Neural cell (in vitro differentiated cells): ENCODE measurements at regions not wholly inside any gene's neighbourhood (a gene's known extent, or its start where the extent isn't known, plus 50 kb on each side); places are given as distances from the start of the nearest gene placed in this dataset.

Experiments used
- H2AFZ ChIP-seq: fragments of 200-600, 300-800 bp; sonication (generic), shearing (Covaris generic); 2 replicates; pipeline ENCODE4 v1.6.0; 2014; ENCODE audit warnings: low read depth, mild to moderate bottlenecking, antibody characterized with exemption, low read length, moderate library complexity
- H3F3A ChIP-seq: fragments of 200-600 bp; shearing (Covaris generic); 2 replicates; pipeline ENCODE4 v1.6.1; 2016; ENCODE audit warnings: mild to moderate bottlenecking, moderate library complexity, mixed read lengths, antibody characterized with exemption, low read length; ENCODE audit not compliant: insufficient read depth, poor library complexity, severe bottlenecking
- H3K27ac ChIP-seq: fragments of 200-600, 300-800 bp; sonication (generic), shearing (Covaris generic); 2 replicates; pipeline ENCODE4 v1.5.1; 2014; ENCODE audit warnings: mild to moderate bottlenecking, low read length, moderate library complexity
- H3K27me3 ChIP-seq: fragments of 300-800, 200-600 bp; sonication (generic), shearing (Covaris generic); 2 replicates; pipeline ENCODE4 v1.6.0; 2014; ENCODE audit warnings: mild to moderate bottlenecking, low read depth, low read length, moderate library complexity; ENCODE audit not compliant: insufficient read depth
- H3K36me3 ChIP-seq: fragments of 300-800, 200-600 bp; sonication (generic), shearing (Covaris generic); 2 replicates; pipeline ENCODE4 v1.5.1; 2014; ENCODE audit warnings: mild to moderate bottlenecking, antibody characterized with exemption, low read length, moderate library complexity; ENCODE audit not compliant: insufficient read depth
- H3K4me2 ChIP-seq: fragments of 300-800, 200-600 bp; sonication (generic), shearing (Covaris generic); 2 replicates; pipeline ENCODE4 v1.6.0; 2014; ENCODE audit warnings: mild to moderate bottlenecking, low read length
- H3K4me3 ChIP-seq: fragments of 300-800, 200-600 bp; sonication (generic), shearing (Covaris generic); 2 replicates; pipeline ENCODE4 v1.5.1; 2014; ENCODE audit warnings: mild to moderate bottlenecking, low read length, moderate library complexity
- H3K79me2 ChIP-seq: fragments of 200-600 bp; shearing (Covaris generic); replicated peaks from 2 replicates; pipeline ENCODE4 v1.6.0; 2014; ENCODE audit warnings: mild to moderate bottlenecking, low read length, moderate library complexity; ENCODE audit not compliant: insufficient read depth
- H3K9ac ChIP-seq: fragments of 300-800, 200-600 bp; sonication (generic), shearing (Covaris generic); 2 replicates; pipeline ENCODE4 v1.6.1; 2016; ENCODE audit warnings: mild to moderate bottlenecking, low read length, mixed read lengths
- H3K9me2 ChIP-seq: fragments of 200-600 bp; shearing (Covaris generic); 2 replicates; pipeline ENCODE4 v1.6.1; 2016; ENCODE audit warnings: mild to moderate bottlenecking, low read length, mixed read lengths; ENCODE audit not compliant: insufficient read depth
- H3K9me3 ChIP-seq: fragments of 200-600, 300-800 bp; sonication (generic), shearing (Covaris generic); 2 replicates; pipeline ENCODE4 v1.6.1; 2016; ENCODE audit warnings: mild to moderate bottlenecking, mixed run types, low read length, moderate library complexity, mixed read lengths
- H4K20me1 ChIP-seq: fragments of 200-600 bp; shearing (Covaris generic); 2 replicates; pipeline ENCODE4 v1.6.1; 2016; ENCODE audit warnings: mild to moderate bottlenecking, mixed run types; ENCODE audit not compliant: insufficient read depth
- CTCF ChIP-seq: fragments of 450-650 bp; IDR thresholded peaks from 2 replicates; pipeline ENCODE4 v1.5.1; 2014; ENCODE audit warnings: antibody characterized with exemption, mild to moderate bottlenecking, moderate library complexity; ENCODE audit not compliant: poor library complexity, severe bottlenecking
- EP300 ChIP-seq: fragments of 450-650 bp; conservative IDR thresholded peaks from 2 replicates; pipeline ENCODE4 v1.6.1; 2014; ENCODE audit warnings: antibody characterized with exemption, mild to moderate bottlenecking, moderate library complexity; ENCODE audit not compliant: poor library complexity, severe bottlenecking
- EZH2 ChIP-seq: fragments of 200-600, 300-800 bp; shearing (Covaris generic), sonication (generic); IDR thresholded peaks from 2 replicates; pipeline ENCODE4 v1.6.1; 2014; ENCODE audit warnings: antibody characterized with exemption, low read length, borderline replicate concordance, mild to moderate bottlenecking; ENCODE audit not compliant: insufficient read depth, poor library complexity, severe bottlenecking
- MXI1 ChIP-seq: fragments of 450-650 bp; conservative IDR thresholded peaks from 2 replicates; pipeline ENCODE4 v1.6.1; 2014; ENCODE audit warnings: antibody characterized with exemption, mild to moderate bottlenecking; ENCODE audit not compliant: poor library complexity, severe bottlenecking
- POLR2AphosphoS5 ChIP-seq: IDR thresholded peaks from 2 replicates; pipeline ENCODE4 v1.6.1; 2012
- RAD21 ChIP-seq: fragments of 450-650 bp; conservative IDR thresholded peaks from 2 replicates; pipeline ENCODE4 v1.6.1; 2014; ENCODE audit warnings: antibody characterized with exemption, mild to moderate bottlenecking, moderate library complexity
- SMC3 ChIP-seq: fragments of 450-650 bp; conservative IDR thresholded peaks from 2 replicates; pipeline ENCODE4 v1.6.1; 2014; ENCODE audit warnings: antibody characterized with exemption, mild to moderate bottlenecking, moderate library complexity; ENCODE audit not compliant: poor library complexity
- TAF1 ChIP-seq: IDR thresholded peaks from 2 replicates; pipeline ENCODE4 v1.6.1; 2012; ENCODE audit warnings: low read depth
- TF ChIP-seq, protein P1 (sequence below): IDR thresholded peaks from 2 replicates; pipeline ENCODE4 v1.6.1; 2012; ENCODE audit warnings: borderline replicate concordance

DNA sequence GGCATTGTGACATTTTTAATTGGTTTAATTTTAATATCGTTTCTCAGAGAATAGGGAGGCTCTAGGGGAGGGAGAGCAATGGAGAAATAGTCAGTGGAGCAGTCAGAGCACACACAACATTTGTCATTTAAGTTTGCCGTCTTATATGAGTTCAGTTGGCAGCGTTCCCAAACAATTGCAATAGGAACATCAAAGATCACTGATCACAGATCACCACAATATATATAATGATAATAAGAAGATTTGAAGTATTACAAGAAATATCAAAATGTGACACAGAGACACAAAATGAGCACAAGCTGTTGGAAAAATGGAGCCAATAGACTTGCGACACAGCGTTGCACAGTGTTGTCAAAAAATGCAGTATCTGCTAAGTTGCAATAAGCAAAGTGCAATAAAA, 303.7 kb downstream of the CDH19 start:
- H4K20me1 ChIP-seq = no peaks in the 10 kb centered on the region
- no peak overlapping the region for H3K4me2 ChIP-seq
- H3K9me2 ChIP-seq = peaks cover under 1% of the 10 kb centered on the region
- no peaks in the 10 kb centered on the region for H3K27me3 ChIP-seq
- H3K4me3 ChIP-seq = no peak overlapping the region
- H3K27ac ChIP-seq = no peak overlapping the region
- H2AFZ ChIP-seq = no peak overlapping the region
- no peaks in the 10 kb centered on the region for H3K9me3 ChIP-seq
- H3K36me3 ChIP-seq = no peaks in the 10 kb centered on the region
- TF ChIP-seq TAF1 = no peak
- TF ChIP-seq SMC3 = no peak
- TF ChIP-seq EP300 = no peak
- H3K79me2 ChIP-seq = no peaks in the 10 kb centered on the region
- no peaks in the 10 kb centered on the region for H3F3A ChIP-seq
- no peak overlapping the region for H3K9ac ChIP-seq

GRCh38 chr18:66280470-66280869, 323.4 kb downstream of the CDH19 start:
- no peaks in the 10 kb centered on the region for H3K27me3 ChIP-seq
- no peak for TF ChIP-seq SMC3
- no peak for TF ChIP-seq EZH2
- TF ChIP-seq TAF1 = no peak
- TF ChIP-seq CTCF = no peak
- no peak for TF ChIP-seq MXI1
- TF ChIP-seq EP300 = no peak
- no peak for TF ChIP-seq POLR2AphosphoS5
- TF ChIP-seq RAD21 = no peak
- TF ChIP-seq, protein P1, sequence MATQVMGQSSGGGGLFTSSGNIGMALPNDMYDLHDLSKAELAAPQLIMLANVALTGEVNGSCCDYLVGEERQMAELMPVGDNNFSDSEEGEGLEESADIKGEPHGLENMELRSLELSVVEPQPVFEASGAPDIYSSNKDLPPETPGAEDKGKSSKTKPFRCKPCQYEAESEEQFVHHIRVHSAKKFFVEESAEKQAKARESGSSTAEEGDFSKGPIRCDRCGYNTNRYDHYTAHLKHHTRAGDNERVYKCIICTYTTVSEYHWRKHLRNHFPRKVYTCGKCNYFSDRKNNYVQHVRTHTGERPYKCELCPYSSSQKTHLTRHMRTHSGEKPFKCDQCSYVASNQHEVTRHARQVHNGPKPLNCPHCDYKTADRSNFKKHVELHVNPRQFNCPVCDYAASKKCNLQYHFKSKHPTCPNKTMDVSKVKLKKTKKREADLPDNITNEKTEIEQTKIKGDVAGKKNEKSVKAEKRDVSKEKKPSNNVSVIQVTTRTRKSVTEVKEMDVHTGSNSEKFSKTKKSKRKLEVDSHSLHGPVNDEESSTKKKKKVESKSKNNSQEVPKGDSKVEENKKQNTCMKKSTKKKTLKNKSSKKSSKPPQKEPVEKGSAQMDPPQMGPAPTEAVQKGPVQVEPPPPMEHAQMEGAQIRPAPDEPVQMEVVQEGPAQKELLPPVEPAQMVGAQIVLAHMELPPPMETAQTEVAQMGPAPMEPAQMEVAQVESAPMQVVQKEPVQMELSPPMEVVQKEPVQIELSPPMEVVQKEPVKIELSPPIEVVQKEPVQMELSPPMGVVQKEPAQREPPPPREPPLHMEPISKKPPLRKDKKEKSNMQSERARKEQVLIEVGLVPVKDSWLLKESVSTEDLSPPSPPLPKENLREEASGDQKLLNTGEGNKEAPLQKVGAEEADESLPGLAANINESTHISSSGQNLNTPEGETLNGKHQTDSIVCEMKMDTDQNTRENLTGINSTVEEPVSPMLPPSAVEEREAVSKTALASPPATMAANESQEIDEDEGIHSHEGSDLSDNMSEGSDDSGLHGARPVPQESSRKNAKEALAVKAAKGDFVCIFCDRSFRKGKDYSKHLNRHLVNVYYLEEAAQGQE = no peak
- H2AFZ ChIP-seq = no peak overlapping the region
- no peak overlapping the region for H3K27ac ChIP-seq
- no peaks in the 10 kb centered on the region for H3K36me3 ChIP-seq
- no peaks in the 10 kb centered on the region for H4K20me1 ChIP-seq
- no peaks in the 10 kb centered on the region for H3K9me2 ChIP-seq
- H3K9ac ChIP-seq = no peak overlapping the region
- H3K4me2 ChIP-seq = no peak overlapping the region
- no peaks in the 10 kb centered on the region for H3K9me3 ChIP-seq
- H3K4me3 ChIP-seq = no peak overlapping the region
- H3K79me2 ChIP-seq = no peaks in the 10 kb centered on the region
- H3F3A ChIP-seq = no peaks in the 10 kb centered on the region

GRCh38 chr18:66271962-66272361, 331.9 kb downstream of the CDH19 start:
- no peak overlapping the region for H3K4me2 ChIP-seq
- no peaks in the 10 kb centered on the region for H4K20me1 ChIP-seq
- H3K4me3 ChIP-seq = no peak overlapping the region
- H3K27me3 ChIP-seq = no peaks in the 10 kb centered on the region
- H3K9me2 ChIP-seq = no peaks in the 10 kb centered on the region
- no peaks in the 10 kb centered on the region for H3K36me3 ChIP-seq
- no peak overlapping the region for H3K27ac ChIP-seq
- H3K9me3 ChIP-seq = no peaks in the 10 kb centered on the region
- no peak overlapping the region for H3K9ac ChIP-seq
- TF ChIP-seq RAD21 = no peak
- TF ChIP-seq TAF1 = no peak
- TF ChIP-seq MXI1 = no peak
- no peak for TF ChIP-seq EP300
- TF ChIP-seq, protein P1 = no peak
- TF ChIP-seq CTCF = no peak
- TF ChIP-seq SMC3 = no peak
- no peak for TF ChIP-seq EZH2
- no peaks in the 10 kb centered on the region for H3K79me2 ChIP-seq
- no peaks in the 10 kb centered on the region for H3F3A ChIP-seq
- no peak overlapping the region for H2AFZ ChIP-seq
